CD4-positive, alpha-beta T cell treated with Interleukin-17A for 1 hour (primary cell): ENCODE measurements at regions not wholly inside any gene's neighbourhood (a gene's known extent, or its start where the extent isn't known, plus 50 kb on each side); places are given as distances from the start of the nearest gene placed in this dataset.

Experiments used
- DNase-seq: peaks from one replicate; pipeline ENCODE4 v3.0.0-alpha.2; 2020

DNA sequence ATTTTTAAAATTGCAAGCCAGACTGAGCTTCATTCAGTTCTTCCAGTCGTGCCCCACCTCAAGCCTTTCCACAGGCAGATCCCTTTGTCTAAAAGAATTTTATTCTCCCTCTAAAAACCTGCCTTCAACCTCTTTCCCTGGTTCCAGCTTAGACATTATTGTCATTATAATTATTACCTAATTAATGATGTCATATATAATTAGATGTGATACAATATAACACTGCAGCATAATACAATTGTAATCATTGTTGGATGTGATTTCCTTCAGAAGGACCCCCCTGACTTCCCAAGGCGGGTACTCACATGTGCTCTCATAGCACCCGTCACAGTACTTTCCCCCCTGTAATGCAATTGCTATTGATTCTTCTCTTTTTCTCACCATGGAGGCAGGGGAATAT, 88.6 kb downstream of the GPAM start:
- no peak for DNase-seq

DNA sequence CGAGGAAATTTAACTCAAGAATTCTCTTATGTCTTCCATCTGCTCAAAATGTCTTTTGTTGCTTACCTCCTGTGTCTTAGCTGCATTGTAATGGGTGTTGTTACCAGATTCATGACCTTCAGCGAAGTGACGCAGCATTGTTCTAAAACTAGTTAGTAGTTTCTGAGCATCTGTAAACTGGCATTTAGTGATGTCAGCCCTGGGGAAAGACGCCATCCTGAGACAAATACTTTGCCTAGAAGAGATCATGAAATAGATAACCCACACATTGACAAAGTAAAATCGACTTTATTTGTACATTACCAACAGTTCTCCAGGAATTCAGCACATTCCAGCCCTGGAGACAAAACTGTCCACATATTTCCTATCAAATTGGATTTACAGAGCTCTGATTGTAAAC, 87.8 kb downstream of the GPAM start:
- DNase-seq, result no peak

DNA sequence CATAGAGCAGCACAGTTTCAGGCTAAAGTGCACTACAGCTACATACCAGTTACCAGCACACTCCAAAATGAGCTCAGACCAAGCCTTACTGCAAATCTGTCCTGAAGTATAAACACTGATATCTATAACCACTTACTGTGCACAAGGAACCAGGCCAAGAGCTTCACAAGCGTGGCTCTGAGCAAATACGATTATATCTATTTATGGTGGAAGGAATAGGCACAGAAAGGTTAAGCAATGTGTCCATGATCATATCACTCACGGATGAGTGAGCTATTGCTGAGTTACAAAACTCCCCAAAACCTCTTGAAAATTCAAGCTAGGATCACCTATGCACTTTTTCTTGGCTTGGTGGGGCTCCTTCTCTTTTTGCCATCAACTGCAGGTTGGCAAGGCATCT, 84.9 kb downstream of the GPAM start:
- no peak for DNase-seq
